ENCODE measurements at regions not wholly inside any gene's neighbourhood (a gene's known extent, or its start where the extent isn't known, plus 50 kb on each side); places are given as distances from the start of the nearest gene placed in this dataset.
A peak's percentile ranks its signal among the peaks of the same experiment; 100 is the strongest.

DNA sequence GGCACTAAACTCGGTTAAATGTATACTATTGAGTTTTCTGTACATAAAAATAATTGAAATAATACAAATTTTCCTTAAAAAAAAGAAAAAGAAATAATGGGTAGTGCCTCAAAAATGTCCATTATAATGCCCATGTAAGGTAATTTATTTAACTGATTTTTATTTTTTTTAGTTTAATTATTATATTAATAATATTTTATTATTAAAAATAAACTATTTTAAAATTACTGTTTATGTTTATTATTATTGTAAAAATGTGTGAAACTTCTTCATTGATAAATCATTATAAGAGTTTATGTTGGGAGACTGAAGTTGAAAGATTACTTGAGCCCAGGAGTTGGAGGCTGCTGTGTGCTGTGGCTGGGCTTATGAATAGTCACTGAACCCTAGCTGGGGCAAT lies 925.5 kb upstream of the EPHA7 start:
- H3K9me3 ChIP-seq (replicated peaks in 1 of 3), result no peaks in the 10 kb centered on the region
- H3K27me3 ChIP-seq, result no peaks in the 10 kb centered on the region
- DNase-seq, result no peak
- 62 to 85% (median 68%) methylated on average over 1 of the region's 1 CpG for WGBS, 4 donors
- intact Hi-C loops (cut with DNase I), result no loop called here
- no peaks in the 10 kb centered on the region for H3K36me3 ChIP-seq (replicated peaks in 1 of 2)
- no peak overlapping the region for H3K4me3 ChIP-seq
- TF ChIP-seq, protein P1, sequence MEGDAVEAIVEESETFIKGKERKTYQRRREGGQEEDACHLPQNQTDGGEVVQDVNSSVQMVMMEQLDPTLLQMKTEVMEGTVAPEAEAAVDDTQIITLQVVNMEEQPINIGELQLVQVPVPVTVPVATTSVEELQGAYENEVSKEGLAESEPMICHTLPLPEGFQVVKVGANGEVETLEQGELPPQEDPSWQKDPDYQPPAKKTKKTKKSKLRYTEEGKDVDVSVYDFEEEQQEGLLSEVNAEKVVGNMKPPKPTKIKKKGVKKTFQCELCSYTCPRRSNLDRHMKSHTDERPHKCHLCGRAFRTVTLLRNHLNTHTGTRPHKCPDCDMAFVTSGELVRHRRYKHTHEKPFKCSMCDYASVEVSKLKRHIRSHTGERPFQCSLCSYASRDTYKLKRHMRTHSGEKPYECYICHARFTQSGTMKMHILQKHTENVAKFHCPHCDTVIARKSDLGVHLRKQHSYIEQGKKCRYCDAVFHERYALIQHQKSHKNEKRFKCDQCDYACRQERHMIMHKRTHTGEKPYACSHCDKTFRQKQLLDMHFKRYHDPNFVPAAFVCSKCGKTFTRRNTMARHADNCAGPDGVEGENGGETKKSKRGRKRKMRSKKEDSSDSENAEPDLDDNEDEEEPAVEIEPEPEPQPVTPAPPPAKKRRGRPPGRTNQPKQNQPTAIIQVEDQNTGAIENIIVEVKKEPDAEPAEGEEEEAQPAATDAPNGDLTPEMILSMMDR (IDR thresholded peaks at IDR 0.05), result no peak
- no peak for TF ChIP-seq POLR2A (IDR thresholded peaks at IDR 0.05)
- H3K4me1 ChIP-seq (replicated peaks in 1 of 2), result no peaks in the 10 kb centered on the region
- H3K27ac ChIP-seq, result no peak overlapping the region

DNA sequence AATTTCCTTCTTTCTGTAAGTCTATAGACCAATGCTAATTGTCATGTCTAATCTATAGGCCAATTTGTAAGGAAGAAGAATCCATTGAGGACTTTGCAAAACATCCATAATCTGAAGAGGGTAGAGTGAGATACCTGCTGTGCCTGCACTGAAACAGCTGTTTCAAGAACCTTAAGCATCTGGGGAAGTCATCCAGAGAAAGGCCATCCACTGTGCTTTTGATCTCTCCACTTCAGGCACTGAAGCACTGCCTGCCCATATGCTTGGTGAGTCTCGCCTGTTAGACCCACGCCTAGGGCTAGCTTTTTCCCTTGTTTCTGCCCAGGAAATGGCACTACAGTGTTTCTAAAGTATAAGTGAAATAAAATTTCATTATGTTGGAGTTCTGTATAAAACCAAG lies 921.8 kb upstream of the EPHA7 start:
- WGBS, 4 donors, result 47 to 80% (median 63%) methylated on average over 2 of the region's 2 CpGs
- intact Hi-C loops (cut with DNase I), result no loop called here
- Histone ChIP-seq H3K27me3 (no peaks in the 10 kb centered on the region), H3K36me3 (replicated peaks in 1 of 2) (no peaks in the 10 kb centered on the region), H3K4me1 (replicated peaks in 1 of 2) (no peaks in the 10 kb centered on the region), H3K4me3 (no peak overlapping the region), H3K27ac (no peak overlapping the region), H3K9me3 (replicated peaks in 1 of 3) (no peaks in the 10 kb centered on the region)
- DNase-seq, result no peak
- TF ChIP-seq POLR2A (IDR thresholded peaks at IDR 0.05), result no peak
- TF ChIP-seq, protein P1 (IDR thresholded peaks at IDR 0.05), result no peak

DNA sequence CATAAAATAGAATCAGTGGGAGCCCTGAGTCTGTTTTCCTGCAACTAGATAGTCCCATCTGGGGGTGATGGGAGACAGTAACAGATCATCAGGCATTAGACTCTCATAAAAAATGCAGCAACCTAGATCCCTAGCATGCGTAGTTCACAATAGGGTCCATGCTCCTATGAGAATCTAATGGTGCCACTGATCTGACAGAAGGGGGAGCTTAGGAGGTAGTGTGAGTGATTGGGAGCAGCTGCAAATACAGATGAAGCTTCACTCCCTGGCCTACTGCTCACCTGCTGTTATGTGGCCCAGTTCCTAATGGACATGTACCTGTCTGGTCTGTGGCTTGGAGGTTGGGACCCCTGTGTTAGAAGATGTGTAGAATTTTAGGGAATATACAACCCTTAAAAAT lies 904.5 kb upstream of the EPHA7 start:
- 70 to 92% (median 79%) methylated on average over 1 of the region's 1 CpG for WGBS, 4 donors
- no peaks in the 10 kb centered on the region for H3K27me3 ChIP-seq
- H3K36me3 ChIP-seq (replicated peaks in 1 of 2), result no peaks in the 10 kb centered on the region
- no peak for DNase-seq
- no peak overlapping the region for H3K27ac ChIP-seq
- H3K4me1 ChIP-seq (replicated peaks in 1 of 2), result no peaks in the 10 kb centered on the region
- intact Hi-C loops (cut with DNase I), result no loop called here
- H3K4me3 ChIP-seq, result no peak overlapping the region
- H3K9me3 ChIP-seq (replicated peaks in 1 of 3), result no peaks in the 10 kb centered on the region
- TF ChIP-seq, protein P1 (IDR thresholded peaks at IDR 0.05), result peak in 1 of 6 experiments; percentile 12
- no peak for TF ChIP-seq POLR2A (IDR thresholded peaks at IDR 0.05)

DNA sequence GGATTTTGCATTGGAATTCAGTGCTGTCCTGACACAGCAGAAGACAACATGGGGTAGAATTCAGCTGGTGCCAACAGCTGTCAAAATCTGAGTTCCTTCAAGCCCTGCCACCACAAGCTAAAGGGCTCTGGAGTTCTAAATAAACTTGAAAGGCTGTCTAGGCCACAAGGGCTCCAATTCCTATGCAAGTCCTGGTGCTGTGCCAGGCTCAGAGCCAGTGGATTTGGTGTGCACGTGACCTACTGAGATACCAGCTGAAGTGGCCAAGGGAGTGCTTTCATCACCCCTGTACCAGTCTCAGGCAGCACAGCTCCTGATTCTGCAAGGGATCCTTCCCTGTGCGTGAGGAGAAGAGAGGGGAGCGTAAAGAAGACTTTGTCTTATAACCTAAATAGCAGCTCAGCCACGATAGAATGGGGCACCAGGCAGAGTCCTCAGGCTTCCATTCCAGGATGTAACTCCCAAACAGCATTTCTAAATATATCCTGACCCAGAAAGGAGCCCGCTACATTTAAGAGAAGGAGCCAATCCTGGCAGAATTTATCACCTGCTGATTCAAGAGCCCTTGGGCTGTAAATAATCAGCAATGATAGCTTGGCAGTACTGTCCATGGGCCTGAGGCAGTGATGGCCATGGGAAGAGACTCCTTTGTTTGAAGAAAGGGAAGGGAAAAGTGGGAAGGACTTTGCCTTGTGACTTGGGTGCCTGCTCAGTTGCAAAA lies 881.2 kb upstream of the EPHA7 start:
- intact Hi-C loops (cut with DNase I), result no loop called here
- 68 to 79% (median 76%) methylated on average over 4 to 5 of the region's 5 CpGs for WGBS, 4 donors
- no peaks in the 10 kb centered on the region for H3K27me3 ChIP-seq

More for the DNA sequence above, 881.2 kb upstream of the EPHA7 start:
- TF ChIP-seq, protein P1 (IDR thresholded peaks at IDR 0.05), result no peak
- TF ChIP-seq POLR2A (IDR thresholded peaks at IDR 0.05), result no peak
- H3K27ac ChIP-seq, result no peak overlapping the region
- H3K9me3 ChIP-seq (replicated peaks in 1 of 3), result no peaks in the 10 kb centered on the region
- H3K4me1 ChIP-seq (replicated peaks in 1 of 2), result no peaks in the 10 kb centered on the region
- no peaks in the 10 kb centered on the region for H3K36me3 ChIP-seq (replicated peaks in 1 of 2)
- H3K4me3 ChIP-seq, result no peak overlapping the region
- DNase-seq, result no peak

Measured in adrenal gland (tissue), 9 donors.